GM21381 (cell line): ENCODE measurements at regions not wholly inside any gene's neighbourhood (a gene's known extent, or its start where the extent isn't known, plus 50 kb on each side); places are given as distances from the start of the nearest gene placed in this dataset.

ENCODE experiments used
- ATAC-seq: cut with Tn5 transposase; IDR thresholded peaks from one replicate; pipeline ENCODE4 v1.9.1; 2021; ENCODE audit warnings: mild to moderate bottlenecking, moderate library complexity; ENCODE audit not compliant: unreplicated experiment

DNA sequence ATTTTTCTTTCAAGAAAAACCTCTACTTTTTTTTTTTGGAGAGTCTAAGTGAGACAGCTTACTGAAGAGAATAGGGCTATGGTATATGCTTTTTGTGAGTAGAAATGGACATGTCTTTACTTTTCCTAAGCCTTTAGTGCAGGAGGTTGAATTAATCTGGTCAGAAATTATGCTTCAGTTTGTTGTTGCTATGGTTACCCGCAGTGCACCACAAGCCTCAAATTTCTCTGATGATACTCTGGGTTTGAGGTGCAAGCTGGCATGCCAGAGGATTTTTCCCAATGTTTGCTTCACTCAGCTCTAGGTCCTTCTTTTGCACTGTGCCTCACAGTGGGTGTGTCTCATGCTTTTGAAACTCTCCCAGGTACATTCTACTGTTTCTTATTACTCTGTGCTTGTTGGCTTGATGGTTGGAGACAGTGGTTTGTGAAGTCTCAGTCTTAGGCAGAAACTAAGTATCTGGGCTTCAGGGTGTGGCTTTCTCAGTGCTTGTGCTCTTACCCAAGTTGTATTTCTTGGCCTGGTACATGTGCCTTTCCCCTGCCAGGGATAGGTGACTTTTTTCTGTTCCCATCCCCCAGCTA, 278.3 kb downstream of the RBM43 start:
- ATAC-seq = no peak

DNA sequence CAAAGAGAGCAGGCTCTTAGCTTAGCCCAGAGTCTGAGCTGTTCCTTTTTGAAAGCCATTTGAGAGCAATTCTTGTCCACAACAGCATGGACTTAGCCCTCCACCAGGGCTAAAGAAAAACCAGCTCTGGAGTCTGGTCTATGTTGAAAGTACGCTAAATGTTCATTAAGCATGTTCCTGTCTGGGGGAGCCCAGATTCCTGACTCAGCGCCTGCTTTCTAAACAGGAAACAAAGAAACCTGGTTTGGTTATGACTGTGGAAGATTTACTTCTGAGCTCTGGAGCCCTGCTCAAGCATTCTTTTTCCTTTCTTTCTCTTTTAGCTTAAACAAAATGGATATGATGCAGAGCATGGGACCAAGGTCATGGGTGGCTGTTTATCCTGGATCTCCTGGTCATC, 279.8 kb downstream of the RBM43 start:
- ATAC-seq = no peak

DNA sequence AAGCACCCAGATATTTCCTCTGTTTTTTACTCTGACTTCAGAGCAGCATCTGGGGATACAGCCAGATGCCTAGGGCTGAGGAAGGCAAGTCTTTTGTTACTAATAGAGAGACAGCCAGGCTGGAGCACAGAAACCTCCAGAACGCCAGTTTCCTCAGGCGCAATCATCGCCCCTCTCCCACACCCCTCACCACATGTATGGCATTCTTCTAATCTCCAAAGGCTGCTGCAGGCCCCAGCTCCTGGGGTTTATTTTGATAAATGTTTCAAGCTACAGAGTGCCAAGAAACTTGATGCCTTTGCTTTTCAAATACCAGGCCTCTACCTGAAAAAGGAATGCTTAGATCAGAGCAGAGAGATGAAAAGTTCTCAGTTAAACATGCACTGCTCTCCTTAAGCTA, 283.6 kb downstream of the RBM43 start:
- ATAC-seq = no peak

DNA sequence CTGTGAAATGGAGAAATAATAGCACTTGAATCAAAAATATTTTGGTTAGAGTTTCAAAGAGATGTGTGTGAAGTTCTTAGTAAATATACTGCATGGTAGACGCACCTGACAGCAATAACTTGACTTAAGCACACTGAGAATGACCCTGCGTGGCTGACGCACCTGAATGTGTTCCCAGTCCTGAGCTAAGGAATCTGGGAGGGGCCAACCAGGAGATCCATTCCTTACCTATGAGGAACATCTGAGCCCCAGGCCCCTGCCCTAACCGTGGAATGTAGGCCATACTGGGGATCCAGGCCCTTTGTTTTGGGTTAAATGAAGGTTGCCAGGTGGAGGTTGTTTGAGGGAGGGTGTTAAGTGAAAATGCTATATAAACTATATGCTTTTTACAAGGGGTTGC, 284.4 kb downstream of the RBM43 start:
- ATAC-seq = no peak

DNA sequence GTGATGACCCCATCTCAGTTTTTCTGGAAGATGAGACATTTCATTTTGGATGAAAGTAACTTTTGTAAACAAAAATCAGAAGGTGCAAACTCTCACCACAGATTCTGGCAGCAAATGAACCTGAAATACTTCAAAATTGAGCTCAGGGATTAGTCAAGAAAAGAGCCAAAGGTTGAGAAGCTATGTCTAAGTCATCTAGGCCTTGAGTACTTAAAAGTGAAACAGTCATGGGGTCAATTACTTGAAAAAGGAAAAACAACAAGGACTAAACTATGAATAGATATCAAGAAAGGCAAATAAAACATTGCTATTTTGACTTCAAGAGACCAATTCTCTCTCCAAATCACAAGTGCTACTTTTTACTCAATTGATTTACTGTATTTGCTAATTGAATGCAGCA, 285.1 kb downstream of the RBM43 start:
- ATAC-seq = no peak

DNA sequence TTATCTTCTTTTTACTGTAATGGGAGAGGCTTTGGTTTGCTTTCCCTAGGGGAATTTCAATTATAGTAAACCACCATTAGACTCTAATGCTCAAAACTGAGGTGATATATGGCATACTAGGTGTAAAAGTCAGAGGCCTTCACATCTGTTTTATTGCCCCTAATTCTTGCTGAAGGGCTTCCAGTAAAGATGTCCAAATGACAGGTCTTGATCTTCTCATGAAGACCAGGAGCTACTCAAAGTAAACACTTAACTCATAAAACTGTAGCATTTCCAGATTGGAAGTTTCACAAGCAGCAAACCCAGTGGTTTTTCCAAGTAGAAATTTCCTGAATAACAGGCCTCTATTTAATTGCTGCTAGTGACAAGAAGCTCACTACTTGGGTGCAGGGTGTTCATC, 286.8 kb downstream of the RBM43 start:
- no peak for ATAC-seq

DNA sequence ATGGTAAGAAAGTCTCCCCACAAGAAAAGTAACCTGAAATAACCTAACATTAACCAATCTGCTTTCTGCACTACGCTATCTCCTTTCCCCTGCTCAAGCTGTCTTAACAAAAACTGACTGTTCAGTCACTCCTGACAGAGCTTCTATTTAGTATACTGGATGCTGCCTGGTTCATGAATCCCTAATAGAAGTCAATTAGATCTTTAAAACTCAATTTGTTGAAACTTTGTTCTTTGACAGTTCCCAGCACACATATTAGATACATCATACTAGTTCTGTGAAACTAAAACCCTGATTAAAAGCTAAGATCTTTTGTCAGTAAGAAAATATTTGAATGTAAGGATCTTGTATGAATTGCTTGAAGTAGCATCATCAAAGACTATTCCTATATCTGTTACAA, 287.4 kb downstream of the RBM43 start:
- no peak for ATAC-seq

DNA sequence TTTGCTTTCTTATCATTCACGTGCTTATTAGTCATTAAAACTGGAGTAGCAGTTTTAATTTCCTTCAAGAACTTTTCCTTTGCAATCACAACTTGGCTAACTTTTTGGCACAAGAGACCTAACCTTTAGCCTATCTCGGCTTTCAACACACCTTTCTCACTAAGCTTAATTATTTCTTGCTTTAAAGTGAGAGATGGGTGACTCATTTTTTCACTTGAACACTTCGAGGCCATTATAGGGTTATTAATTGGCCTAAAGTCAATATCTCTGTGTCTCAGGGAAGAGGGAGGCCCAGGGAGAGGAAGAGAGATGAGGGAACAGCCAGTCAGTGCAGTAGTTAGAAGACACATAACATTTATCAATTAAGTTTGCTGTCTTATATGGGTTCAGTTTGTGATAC, 289.8 kb downstream of the RBM43 start:
- no peak for ATAC-seq

DNA sequence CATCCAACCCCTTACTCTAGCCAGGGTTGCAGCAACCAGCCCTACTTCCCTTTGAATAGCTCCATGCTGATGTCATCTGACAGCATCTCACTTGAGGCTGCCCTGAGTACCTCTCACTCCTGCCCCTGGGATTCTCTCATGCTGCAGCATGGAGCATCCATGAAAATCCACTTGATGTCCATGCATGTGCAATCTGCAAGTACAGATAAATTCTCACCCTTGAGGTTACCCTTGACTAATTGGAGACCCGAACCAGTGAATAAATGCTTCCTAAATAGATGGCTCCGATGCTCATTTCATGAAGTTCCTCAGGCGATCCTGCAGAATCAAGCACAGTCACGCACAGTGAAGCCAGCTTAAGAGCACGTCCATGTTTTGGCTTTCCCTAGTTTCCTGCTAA, 298.3 kb downstream of the RBM43 start:
- ATAC-seq = no peak

DNA sequence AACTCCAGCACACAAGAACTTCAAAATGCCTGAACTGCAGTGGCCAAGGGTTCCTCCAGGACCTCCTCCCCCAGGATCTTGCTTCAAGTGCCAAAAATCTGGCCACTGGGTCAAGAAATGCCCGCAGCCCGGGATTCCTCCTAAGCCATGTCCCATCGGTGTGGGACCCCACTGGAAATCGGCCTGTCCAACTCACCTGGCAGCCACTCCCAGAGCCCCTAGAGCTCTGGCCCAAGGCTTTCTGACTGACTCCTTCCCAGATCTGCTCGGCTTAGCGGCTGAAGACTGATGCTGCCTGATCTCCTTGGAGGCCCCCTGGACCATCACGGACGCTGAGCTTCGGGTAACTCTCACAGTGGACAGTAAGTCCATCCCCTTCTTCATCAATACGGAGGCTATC, 306.4 kb downstream of the RBM43 start:
- ATAC-seq = no peak

DNA sequence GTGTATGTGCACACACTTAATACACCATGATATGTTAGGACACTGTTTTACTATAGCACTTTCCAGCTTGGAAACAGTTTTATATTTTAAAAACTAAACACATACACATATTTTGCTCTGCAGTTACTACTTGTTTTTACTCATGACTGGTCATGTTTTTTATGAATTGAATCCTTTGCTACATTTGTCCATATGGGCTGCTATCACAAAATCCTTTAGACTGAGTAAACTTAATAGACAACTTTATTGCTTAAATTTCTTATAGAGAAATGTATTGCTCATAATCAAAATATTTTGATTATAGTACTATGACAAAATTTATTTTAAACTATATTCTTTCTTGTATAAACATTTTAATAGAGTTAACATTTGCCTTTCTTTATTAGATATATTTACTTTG, 314.8 kb downstream of the RBM43 start:
- no peak for ATAC-seq

DNA sequence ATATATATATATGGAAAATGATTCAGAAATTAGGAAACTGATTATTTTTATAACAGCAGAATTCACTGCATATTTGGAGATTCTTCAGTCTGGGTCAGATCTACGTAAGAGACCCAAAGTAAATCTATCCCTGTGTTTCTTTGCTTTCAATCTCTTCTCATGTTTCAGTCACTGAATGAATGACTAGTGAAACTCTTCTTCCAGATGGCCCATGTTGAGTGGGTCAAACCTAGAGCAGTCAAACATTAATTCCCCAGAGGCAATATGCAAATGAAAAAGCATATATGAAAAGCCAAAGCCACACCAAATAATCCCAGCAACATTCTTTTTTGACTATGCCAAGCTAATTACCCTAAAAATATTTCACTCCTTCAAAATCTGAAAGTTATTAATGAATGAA, 317.3 kb downstream of the RBM43 start:
- ATAC-seq = no peak

DNA sequence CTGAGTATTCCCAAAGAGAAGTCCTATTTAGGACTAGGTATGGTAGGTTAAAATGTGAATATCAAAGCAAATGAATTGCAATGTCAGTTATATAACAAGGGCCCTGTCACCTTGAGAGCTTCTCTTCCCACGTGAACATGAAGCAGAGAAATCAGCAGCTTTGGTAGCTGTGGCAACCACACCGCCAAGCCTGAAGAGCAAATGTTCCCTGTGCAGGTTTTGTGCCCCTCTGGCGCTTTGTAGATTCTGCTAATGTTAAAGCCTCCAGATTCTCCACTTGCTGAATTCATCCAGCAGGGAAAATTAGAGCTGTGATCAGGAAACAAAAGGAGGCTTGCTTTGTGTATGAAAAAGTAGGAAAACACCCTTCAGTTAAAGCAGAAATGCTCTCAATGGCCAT, 322.6 kb downstream of the RBM43 start:
- ATAC-seq = no peak

DNA sequence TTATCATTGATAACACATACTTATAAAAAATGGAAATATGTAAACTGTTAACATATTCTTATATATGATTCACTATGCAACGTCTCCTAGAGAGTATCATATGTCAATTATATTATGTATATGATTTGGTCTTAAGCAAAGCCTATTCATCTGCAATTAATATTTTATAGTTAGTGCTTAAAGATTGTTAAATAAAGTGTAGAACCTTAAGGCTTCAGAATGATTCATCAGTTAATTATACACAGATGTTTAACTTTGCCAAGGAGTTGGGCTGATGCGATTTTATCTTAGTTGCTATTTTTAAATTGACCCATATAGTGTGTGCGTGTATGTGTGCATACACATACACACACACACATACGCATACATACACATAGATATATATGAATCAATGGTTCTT, 323.1 kb downstream of the RBM43 start:
- no peak for ATAC-seq

DNA sequence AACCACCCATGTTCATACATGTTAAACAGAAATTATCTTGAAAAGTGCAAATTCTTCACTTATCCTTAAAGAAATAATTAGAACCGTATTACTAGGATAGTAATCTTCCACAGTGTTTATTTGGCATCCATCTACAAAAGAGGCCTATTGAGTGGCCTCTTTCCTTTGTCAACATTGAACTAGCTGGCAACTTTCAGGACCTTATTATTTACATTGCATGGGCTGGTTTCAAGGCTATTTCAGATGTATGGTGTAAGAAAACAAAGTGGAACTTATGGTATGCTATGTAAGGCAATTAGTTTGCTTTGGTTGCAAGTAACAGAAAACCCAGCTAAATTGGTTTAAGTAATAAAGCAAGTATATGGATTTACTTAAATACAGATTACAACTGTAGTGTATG, 324.6 kb downstream of the RBM43 start:
- no peak for ATAC-seq

DNA sequence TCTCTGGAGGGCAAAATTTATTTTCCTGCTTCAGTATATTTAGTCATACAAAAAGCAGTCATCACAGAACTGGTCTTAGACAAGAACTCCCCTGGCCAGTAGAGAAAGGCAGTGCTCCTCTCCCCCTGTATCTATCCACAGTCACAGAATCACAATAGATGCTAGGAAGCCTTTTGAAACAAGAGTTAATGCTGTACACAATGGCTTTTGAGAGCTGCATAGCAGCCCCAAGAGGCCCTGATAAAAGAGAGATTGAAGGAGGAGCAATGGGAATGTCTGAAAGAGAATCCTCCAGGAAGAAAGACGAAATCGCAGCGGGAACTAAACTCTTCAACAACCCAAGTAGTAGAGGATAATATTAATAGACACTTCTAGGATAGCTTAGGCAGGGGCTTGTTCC, 330.2 kb downstream of the RBM43 start:
- no peak for ATAC-seq

DNA sequence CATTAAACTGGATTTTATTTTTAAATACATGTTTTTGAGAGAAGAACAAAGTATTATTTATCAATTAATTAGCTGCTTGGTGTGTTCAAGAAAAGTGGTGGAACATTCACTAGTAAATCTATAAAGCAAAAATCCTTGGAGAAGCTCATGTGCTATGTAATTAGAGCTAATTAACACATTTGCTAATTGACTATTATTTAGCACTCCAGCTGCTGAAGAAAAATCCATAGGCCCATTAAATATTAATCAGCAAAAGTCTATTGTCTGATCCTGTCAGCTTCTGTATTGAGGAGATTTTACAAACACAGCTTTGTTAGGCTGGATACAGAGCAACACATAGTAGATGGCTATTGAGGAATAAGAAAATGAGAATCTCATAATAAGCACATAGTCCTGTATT, 336.1 kb downstream of the RBM43 start:
- ATAC-seq = no peak

DNA sequence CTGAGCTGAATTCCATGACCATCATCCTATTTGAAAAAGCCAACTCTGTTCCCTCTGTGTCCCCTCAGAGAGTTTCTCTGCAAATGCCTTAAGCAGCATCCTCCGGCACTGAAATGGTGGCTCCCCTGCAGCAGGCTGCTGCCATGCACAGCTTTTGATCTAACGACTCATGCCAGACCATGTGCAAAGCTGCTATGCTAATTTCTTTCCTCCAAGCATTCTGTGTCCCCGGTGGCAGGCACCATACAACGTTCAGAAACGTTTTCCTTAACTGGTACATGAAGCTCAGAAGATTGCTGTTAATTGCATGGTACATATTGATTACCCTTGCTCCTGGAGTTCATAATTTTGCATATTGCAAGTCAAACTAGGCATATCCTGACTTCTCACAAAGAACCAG, 336.8 kb downstream of the RBM43 start:
- ATAC-seq = no peak

DNA sequence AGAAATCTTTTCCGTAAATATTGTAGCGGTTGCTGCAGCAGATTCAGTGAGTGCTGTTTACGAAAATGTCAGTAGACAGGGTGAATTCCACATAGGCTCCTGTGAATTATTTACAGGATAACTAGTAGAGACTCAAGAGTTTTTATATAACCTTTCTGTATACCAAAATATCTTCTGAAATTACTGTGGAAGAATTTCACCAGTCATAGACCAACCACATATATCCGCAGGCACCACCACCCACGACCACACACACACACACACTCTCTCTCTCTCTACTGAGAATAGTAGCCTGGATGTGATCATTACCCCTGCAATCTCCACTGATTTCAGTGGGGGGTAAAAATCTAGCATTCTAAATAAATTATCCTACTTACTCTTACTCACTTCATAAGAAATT, 341.8 kb downstream of the RBM43 start:
- ATAC-seq = no peak

DNA sequence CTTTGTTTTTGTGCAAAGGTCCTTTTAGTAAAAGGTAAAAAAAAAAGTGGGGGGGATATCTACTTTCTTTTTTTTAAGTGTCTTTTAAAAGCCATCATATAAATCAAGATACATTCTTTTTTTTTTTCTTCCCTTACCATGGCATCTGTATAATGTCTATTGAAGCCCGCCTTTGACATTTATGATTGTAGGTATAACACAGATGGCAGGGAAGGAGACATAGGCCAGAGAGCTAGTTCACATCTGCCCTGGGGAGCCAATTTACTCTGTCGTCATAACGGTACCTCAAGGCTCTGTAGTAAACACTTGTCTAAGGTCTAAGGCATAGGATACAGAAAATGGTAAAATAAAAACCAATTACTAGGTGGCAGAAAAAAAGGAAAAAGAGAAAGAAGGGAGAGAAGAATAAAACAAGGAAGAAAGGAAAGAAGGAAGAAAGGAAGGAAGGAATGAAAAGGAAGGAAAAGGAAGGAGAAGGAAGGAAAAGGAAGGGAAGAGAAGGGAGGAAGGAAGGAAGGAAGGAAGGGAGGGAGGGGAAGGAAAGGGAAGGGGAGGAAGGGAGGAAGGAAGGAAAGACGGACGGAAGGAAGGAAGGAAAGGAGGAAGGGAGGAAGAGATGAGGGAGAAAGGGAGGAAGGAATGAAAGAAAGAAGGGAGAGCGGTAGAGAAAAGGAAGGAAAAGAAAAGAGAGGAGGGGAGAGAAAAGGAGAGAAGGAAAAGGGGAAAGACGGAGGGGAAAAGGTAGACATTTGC, 343.5 kb downstream of the RBM43 start:
- ATAC-seq = no peak

DNA sequence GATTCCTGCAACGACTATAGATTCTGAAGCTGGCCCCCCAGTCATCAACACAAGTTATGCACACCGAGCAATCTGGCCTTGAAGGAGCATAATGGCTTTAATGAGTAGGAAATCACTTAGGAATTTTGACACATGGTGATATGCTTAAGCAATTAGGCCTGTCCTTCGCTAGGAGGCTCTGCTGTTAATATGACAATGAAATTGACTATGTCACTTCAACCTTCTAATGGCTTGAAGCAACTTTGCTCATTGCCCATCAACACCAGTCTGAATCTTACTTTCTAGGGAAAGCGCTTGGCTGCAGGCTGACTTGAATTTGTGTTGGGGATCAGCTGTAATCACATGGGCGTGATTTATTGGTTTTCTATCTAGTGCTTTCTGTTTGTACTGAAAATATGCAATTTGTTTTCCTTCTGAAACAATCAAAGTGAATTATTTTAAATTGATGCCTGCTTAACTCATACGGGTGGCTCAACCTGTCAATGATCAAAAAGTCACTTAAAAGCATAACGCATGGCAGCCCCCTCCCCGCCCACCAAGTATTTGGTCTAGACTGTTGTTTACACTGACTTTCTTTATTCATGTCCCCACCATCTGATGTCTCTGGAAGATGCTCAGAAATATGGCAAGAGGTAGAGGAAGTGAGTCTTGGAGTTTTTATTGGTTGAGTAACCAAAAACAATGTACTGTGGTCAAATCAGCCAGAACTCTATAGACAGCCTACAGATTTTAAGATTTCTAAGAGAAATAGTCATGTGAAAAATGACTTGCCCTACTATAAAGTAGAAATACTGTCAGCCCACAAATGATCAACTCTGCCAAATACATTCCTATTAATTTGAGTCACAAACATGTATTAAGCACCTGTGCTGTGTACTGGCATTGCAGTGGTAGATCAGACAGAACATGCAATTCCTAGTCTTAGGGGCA, 344.9 kb downstream of the RBM43 start:
- ATAC-seq = no peak

DNA sequence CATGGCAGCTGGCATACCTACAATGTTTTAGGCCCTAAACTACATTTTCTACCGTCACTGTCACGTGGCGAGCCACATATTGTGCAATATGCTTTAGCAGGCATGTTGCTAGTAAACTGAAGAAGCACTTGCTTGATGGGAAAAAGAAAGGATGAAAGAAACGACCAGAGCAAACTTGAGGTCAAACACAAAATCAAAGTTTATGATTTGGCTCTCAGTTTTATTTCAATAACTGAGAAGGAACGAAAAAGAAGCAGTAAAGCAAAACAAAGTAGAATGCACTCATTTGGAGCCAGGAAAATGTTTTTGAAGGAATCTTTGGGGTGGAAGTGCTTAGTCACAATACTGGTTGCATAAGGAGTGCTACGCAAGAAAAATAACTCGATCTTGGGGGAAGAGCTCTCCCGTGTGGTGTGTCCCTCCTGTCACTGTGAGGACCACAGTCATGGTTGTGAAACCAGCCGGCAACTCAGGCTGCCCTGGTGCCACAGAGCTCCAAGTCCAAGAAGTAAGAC, 349.8 kb downstream of the RBM43 start:
- ATAC-seq = no peak
